Neural progenitor cell (in vitro differentiated cells): ENCODE measurements at regions not wholly inside any gene's neighbourhood (a gene's known extent, or its start where the extent isn't known, plus 50 kb on each side); places are given as distances from the start of the nearest gene placed in this dataset.
A peak's percentile ranks its signal among the peaks of the same experiment; 100 is the strongest.

Experiments
- DNase-seq: peaks from one replicate; pipeline ENCODE4 v3.0.0-alpha.2; 2016; ENCODE audit warnings: low spot score
- H2AFZ ChIP-seq: fragments of 200-600 bp; sonication (generic); replicated peaks from 2 replicates; pipeline ENCODE4 v1.6.1; 2016; ENCODE audit warnings: antibody characterized with exemption
- H3F3A ChIP-seq: fragments of 200-600 bp; sonication (generic); 2 replicates; pipeline ENCODE4 v1.6.1; 2016; ENCODE audit warnings: antibody characterized with exemption, low read depth
- H3K27ac ChIP-seq: fragments of 200-600 bp; sonication (generic); 2 replicates; pipeline ENCODE4 v1.5.1; 2016; ENCODE audit warnings: mild to moderate bottlenecking
- H3K27me3 ChIP-seq: fragments of 200-600 bp; sonication (generic); 2 replicates; pipeline ENCODE4 v1.6.1; 2016; ENCODE audit warnings: mild to moderate bottlenecking, moderate library complexity
- H3K36me3 ChIP-seq: fragments of 200-600 bp; sonication (generic); 2 replicates; pipeline ENCODE4 v1.5.1; 2016
- H3K4me1 ChIP-seq: fragments of 200-600 bp; sonication (generic); 2 replicates; pipeline ENCODE4 v1.6.1; 2016; ENCODE audit warnings: mixed run types
- H3K4me2 ChIP-seq: fragments of 200-600 bp; sonication (generic); 2 replicates; pipeline ENCODE4 v1.6.1; 2016
- H3K4me3 ChIP-seq: fragments of 200-600 bp; sonication (generic); 2 replicates; pipeline ENCODE4 v1.5.1; 2016
- H3K79me2 ChIP-seq: fragments of 200-600 bp; sonication (generic); 2 replicates; pipeline ENCODE4 v1.6.1; 2016; ENCODE audit warnings: low read depth
- H3K9ac ChIP-seq: fragments of 200-600 bp; sonication (generic); 2 replicates; pipeline ENCODE4 v1.6.1; 2016
- H3K9me3 ChIP-seq: fragments of 200-600 bp; sonication (generic); 2 replicates; pipeline ENCODE4 v1.5.1; 2016; ENCODE audit warnings: low read depth
- H4K20me1 ChIP-seq: fragments of 200-600 bp; sonication (generic); 2 replicates; pipeline ENCODE4 v1.6.1; 2016; ENCODE audit warnings: low read depth
- H3K27ac Mint-ChIP-seq: 3 replicates; pipeline ENCODE4 v1.8.0; 2021; ENCODE audit warnings: mixed read lengths
- H3K27me3 Mint-ChIP-seq: 2 replicates; pipeline ENCODE4 v1.8.0; 2022; ENCODE audit warnings: low read depth, mild to moderate bottlenecking, inconsistent platforms, moderate library complexity, mixed read lengths; ENCODE audit not compliant: insufficient read depth
- H3K36me3 Mint-ChIP-seq: 3 replicates; pipeline ENCODE4 v1.8.0; 2021; ENCODE audit warnings: mixed read lengths
- H3K4me1 Mint-ChIP-seq: 3 replicates; pipeline ENCODE4 v1.8.0; 2021; ENCODE audit warnings: mixed read lengths
- H3K4me3 Mint-ChIP-seq: 3 replicates; pipeline ENCODE4 v1.8.0; 2021; ENCODE audit warnings: mild to moderate bottlenecking, moderate library complexity, mixed read lengths
- H3K9me3 Mint-ChIP-seq: 3 replicates; pipeline ENCODE4 v1.8.0; 2020; ENCODE audit warnings: mixed read lengths
- CTCF ChIP-seq: fragments of 200-600 bp; sonication (generic); IDR thresholded peaks from 2 replicates; pipeline ENCODE4 v1.5.1; 2017; ENCODE audit warnings: antibody characterized with exemption, mild to moderate bottlenecking
- EZH2 ChIP-seq: fragments of 200-600 bp; sonication (generic); IDR thresholded peaks from 2 replicates; pipeline ENCODE4 v1.6.1; 2017; ENCODE audit warnings: antibody characterized with exemption, mild to moderate bottlenecking, moderate library complexity
- EZH2phosphoT487 ChIP-seq: fragments of 200-600 bp; sonication (generic); IDR thresholded peaks from 2 replicates; pipeline ENCODE4 v1.6.1; 2017; ENCODE audit warnings: antibody characterized with exemption

GRCh38 chr13:50247223-50247622 lies 232.0 kb downstream of the KCNRG start:
- no peaks in the 10 kb centered on the region for H3K4me1 ChIP-seq
- no peak overlapping the region for H3K4me2 ChIP-seq
- no peak overlapping the region for H3K9ac ChIP-seq
- Mint-ChIP-seq H3K36me3 (no peaks in the 10 kb centered on the region), H3K4me3 (no peak overlapping the region), H3K27ac (no peak overlapping the region), H3K27me3 (peaks cover 5% of the 10 kb centered on the region), H3K9me3 (peaks cover 2% of the 10 kb centered on the region), H3K4me1 (peaks cover 23% of the 10 kb centered on the region)
- H3K9me3 ChIP-seq = no peaks in the 10 kb centered on the region
- TF ChIP-seq CTCF (no peak), EZH2phosphoT487 (no peak), EZH2 (no peak)
- DNase-seq = no peak
- H3K4me3 ChIP-seq = no peak overlapping the region
- H3K79me2 ChIP-seq = no peaks in the 10 kb centered on the region
- H3K27me3 ChIP-seq = no peaks in the 10 kb centered on the region
- H3K36me3 ChIP-seq = no peaks in the 10 kb centered on the region
- no peaks in the 10 kb centered on the region for H4K20me1 ChIP-seq
- H3K27ac ChIP-seq = no peak overlapping the region
- no peak overlapping the region for H2AFZ ChIP-seq
- no peaks in the 10 kb centered on the region for H3F3A ChIP-seq

- H3K36me3 Mint-ChIP-seq = no peaks in the 10 kb centered on the region
- Histone ChIP-seq H3K9ac (no peak overlapping the region), H2AFZ (no peak overlapping the region), H3K4me2 (no peak overlapping the region), H3K4me1 (no peaks in the 10 kb centered on the region), H3K27ac (no peak overlapping the region), H3K4me3 (no peak overlapping the region), H3K27me3 (no peaks in the 10 kb centered on the region), H3K36me3 (no peaks in the 10 kb centered on the region), H4K20me1 (no peaks in the 10 kb centered on the region), H3F3A (no peaks in the 10 kb centered on the region), H3K79me2 (no peaks in the 10 kb centered on the region), H3K9me3 (no peaks in the 10 kb centered on the region)
- no peak overlapping the region for H3K4me3 Mint-ChIP-seq
- DNase-seq = no peak
- peak overlapping the region; percentile 28 for H3K27ac Mint-ChIP-seq
- peaks cover 5% of the 10 kb centered on the region for H3K27me3 Mint-ChIP-seq
- peaks cover 23% of the 10 kb centered on the region for H3K4me1 Mint-ChIP-seq
- peaks cover 2% of the 10 kb centered on the region for H3K9me3 Mint-ChIP-seq
- TF ChIP-seq CTCF (no peak), EZH2 (no peak), EZH2phosphoT487 (no peak)
Observed at GRCh38 chr13:50248516-50249143, 233.4 kb downstream of the KCNRG start.

GRCh38 chr13:50249144-50249521 lies 233.9 kb downstream of the KCNRG start:
- peaks cover 2% of the 10 kb centered on the region for H3K9me3 Mint-ChIP-seq
- H3K36me3 Mint-ChIP-seq = no peaks in the 10 kb centered on the region
- H3K27ac ChIP-seq = no peak overlapping the region
- H3K79me2 ChIP-seq = no peaks in the 10 kb centered on the region
- H3K4me1 Mint-ChIP-seq = peaks cover 22% of the 10 kb centered on the region
- no peaks in the 10 kb centered on the region for H3K9me3 ChIP-seq
- no peak overlapping the region for H3K4me3 ChIP-seq
- H3K9ac ChIP-seq = no peak overlapping the region
- H3F3A ChIP-seq = no peaks in the 10 kb centered on the region
- TF ChIP-seq EZH2phosphoT487 (no peak), CTCF (no peak), EZH2 (no peak)
- no peak overlapping the region for H3K4me3 Mint-ChIP-seq
- H2AFZ ChIP-seq = no peak overlapping the region
- H3K4me2 ChIP-seq = no peak overlapping the region
- no peaks in the 10 kb centered on the region for H3K27me3 ChIP-seq
- peaks cover 5% of the 10 kb centered on the region for H3K27me3 Mint-ChIP-seq
- H3K36me3 ChIP-seq = no peaks in the 10 kb centered on the region
- H3K4me1 ChIP-seq = no peaks in the 10 kb centered on the region
- H3K27ac Mint-ChIP-seq = no peak overlapping the region
- DNase-seq = no peak
- H4K20me1 ChIP-seq = no peaks in the 10 kb centered on the region
